ENCODE measurements at regions not wholly inside any gene's neighbourhood (a gene's known extent, or its start where the extent isn't known, plus 50 kb on each side); places are given as distances from the start of the nearest gene placed in this dataset.

DNA sequence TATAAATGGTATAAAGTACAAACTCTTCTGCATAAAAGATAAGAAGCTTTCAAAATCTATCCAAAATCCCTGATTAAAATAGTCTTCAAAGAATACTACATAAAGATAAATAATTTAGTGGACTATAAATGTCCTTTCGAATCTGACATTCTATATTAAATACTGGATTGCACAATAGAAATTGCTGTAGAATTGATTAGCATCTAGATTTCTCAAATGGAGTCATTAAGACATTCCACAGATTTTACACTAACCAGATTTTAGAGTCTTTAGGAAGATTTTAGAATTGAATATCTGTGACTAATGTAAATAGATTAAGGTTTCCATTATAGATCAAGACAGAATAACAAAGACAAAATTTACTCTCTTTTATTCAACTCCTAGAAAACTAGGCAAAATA, 663.9 kb downstream of the STPG2 start:
- Histone ChIP-seq H3K79me2 (ENCODE audit: control insufficient read depth, insufficient read depth, low read length) (no peaks in the 10 kb centered on the region), H2AK5ac (ENCODE audit: low read length) (no peak overlapping the region), H2BK120ac (ENCODE audit: low read depth, low read length) (no peak overlapping the region), H3K9ac (ENCODE audit: low read length) (no peak overlapping the region), H4K5ac (ENCODE audit: low read length) (no peak overlapping the region), H3K18ac (ENCODE audit: low read length) (no peak overlapping the region), H3K27me3 (ENCODE audit: insufficient read depth, low read length, poor library complexity) (no peaks in the 10 kb centered on the region), H2BK5ac (ENCODE audit: low read length) (no peak overlapping the region), H3K36me3 (ENCODE audit: control insufficient read depth, insufficient read depth, low read length) (no peaks in the 10 kb centered on the region), H3K79me1 (ENCODE audit: low read length) (no peaks in the 10 kb centered on the region), H3K4me3 (ENCODE audit: low read length) (no peak overlapping the region), H3K4me2 (ENCODE audit: low read length) (no peak overlapping the region), H2BK15ac (replicated peaks; ENCODE audit: low read depth) (no peak overlapping the region), H4K8ac (ENCODE audit: low read depth, low read length) (no peak overlapping the region), H3K56ac (ENCODE audit: low read length) (no peak overlapping the region), H3K4ac (ENCODE audit: low read depth, low read length) (no peak overlapping the region), H3K27ac (ENCODE audit: low read depth, low read length) (no peak overlapping the region), H3K4me1 (ENCODE audit: control insufficient read depth, low read depth, low read length) (no peaks in the 10 kb centered on the region), H3K23ac (ENCODE audit: low read length) (no peak overlapping the region)
- no peak for DNase-seq
- no CpG with 5 or more reads among the region's 1 CpG for WGBS (ENCODE audit: extremely low coverage, insufficient coverage, low lambda C conversion rate)

GRCh38 chr4:97491856-97492255, 651.4 kb downstream of the STPG2 start:
- Histone ChIP-seq H3K79me1 (ENCODE audit: low read length) (no peaks in the 10 kb centered on the region), H3K4ac (ENCODE audit: low read depth, low read length) (no peak overlapping the region), H3K4me1 (ENCODE audit: control insufficient read depth, low read depth, low read length) (no peaks in the 10 kb centered on the region), H3K4me3 (ENCODE audit: low read length) (no peak overlapping the region), H2BK15ac (replicated peaks; ENCODE audit: low read depth) (no peak overlapping the region), H4K5ac (ENCODE audit: low read length) (no peak overlapping the region), H3K4me2 (ENCODE audit: low read length) (no peak overlapping the region), H2AK5ac (ENCODE audit: low read length) (no peak overlapping the region), H3K23ac (ENCODE audit: low read length) (no peak overlapping the region), H4K8ac (ENCODE audit: low read depth, low read length) (no peak overlapping the region), H3K56ac (ENCODE audit: low read length) (no peak overlapping the region), H3K27me3 (ENCODE audit: insufficient read depth, low read length, poor library complexity) (no peaks in the 10 kb centered on the region), H3K9ac (ENCODE audit: low read length) (no peak overlapping the region), H2BK120ac (ENCODE audit: low read depth, low read length) (no peak overlapping the region), H2BK5ac (ENCODE audit: low read length) (no peak overlapping the region), H3K27ac (ENCODE audit: low read depth, low read length) (no peak overlapping the region), H3K79me2 (ENCODE audit: control insufficient read depth, insufficient read depth, low read length) (no peaks in the 10 kb centered on the region), H3K18ac (ENCODE audit: low read length) (no peak overlapping the region), H3K36me3 (ENCODE audit: control insufficient read depth, insufficient read depth, low read length) (no peaks in the 10 kb centered on the region)
- no CpG with 5 or more reads among the region's 3 CpGs for WGBS (ENCODE audit: extremely low coverage, insufficient coverage, low lambda C conversion rate)
- no peak for DNase-seq

- Histone ChIP-seq H3K4ac (ENCODE audit: low read depth, low read length) (no peak overlapping the region), H3K79me2 (ENCODE audit: control insufficient read depth, insufficient read depth, low read length) (no peaks in the 10 kb centered on the region), H2BK15ac (replicated peaks; ENCODE audit: low read depth) (no peak overlapping the region), H2BK120ac (ENCODE audit: low read depth, low read length) (peak overlapping the region; percentile 45), H3K9ac (ENCODE audit: low read length) (no peak overlapping the region), H3K23ac (ENCODE audit: low read length) (no peak overlapping the region), H3K4me2 (ENCODE audit: low read length) (no peak overlapping the region), H3K27me3 (ENCODE audit: insufficient read depth, low read length, poor library complexity) (no peaks in the 10 kb centered on the region), H3K79me1 (ENCODE audit: low read length) (no peaks in the 10 kb centered on the region), H2AK5ac (ENCODE audit: low read length) (no peak overlapping the region), H3K27ac (ENCODE audit: low read depth, low read length) (no peak overlapping the region), H4K8ac (ENCODE audit: low read depth, low read length) (no peak overlapping the region), H3K4me3 (ENCODE audit: low read length) (no peak overlapping the region), H3K18ac (ENCODE audit: low read length) (peak overlapping the region; percentile 68), H3K56ac (ENCODE audit: low read length) (no peak overlapping the region), H3K4me1 (ENCODE audit: control insufficient read depth, low read depth, low read length) (no peaks in the 10 kb centered on the region), H3K36me3 (ENCODE audit: control insufficient read depth, insufficient read depth, low read length) (no peaks in the 10 kb centered on the region), H4K5ac (ENCODE audit: low read length) (no peak overlapping the region), H2BK5ac (ENCODE audit: low read length) (no peak overlapping the region)
- WGBS (ENCODE audit: extremely low coverage, insufficient coverage, low lambda C conversion rate) = no CpG with 5 or more reads among the region's 1 CpG
- DNase-seq = peak; percentile 40
Observed at GRCh38 chr4:97493815-97494518, 649.3 kb downstream of the STPG2 start.

- H3K4ac ChIP-seq (ENCODE audit: low read depth, low read length) = no peak overlapping the region
- H3K4me2 ChIP-seq (ENCODE audit: low read length) = no peak overlapping the region
- no peak overlapping the region for H2BK15ac ChIP-seq (replicated peaks; ENCODE audit: low read depth)
- H3K18ac ChIP-seq (ENCODE audit: low read length) = no peak overlapping the region
- H3K4me3 ChIP-seq (ENCODE audit: low read length) = no peak overlapping the region
- H3K23ac ChIP-seq (ENCODE audit: low read length) = no peak overlapping the region
- peak; percentile 49 for DNase-seq
- no peaks in the 10 kb centered on the region for H3K79me2 ChIP-seq (ENCODE audit: control insufficient read depth, insufficient read depth, low read length)
- no peak overlapping the region for H3K56ac ChIP-seq (ENCODE audit: low read length)
- H3K9ac ChIP-seq (ENCODE audit: low read length) = no peak overlapping the region
- no peak overlapping the region for H2AK5ac ChIP-seq (ENCODE audit: low read length)
- H3K27me3 ChIP-seq (ENCODE audit: insufficient read depth, low read length, poor library complexity) = no peaks in the 10 kb centered on the region
- H3K36me3 ChIP-seq (ENCODE audit: control insufficient read depth, insufficient read depth, low read length) = no peaks in the 10 kb centered on the region
- no peak overlapping the region for H3K27ac ChIP-seq (ENCODE audit: low read depth, low read length)
- H3K4me1 ChIP-seq (ENCODE audit: control insufficient read depth, low read depth, low read length) = no peaks in the 10 kb centered on the region
- H2BK5ac ChIP-seq (ENCODE audit: low read length) = no peak overlapping the region
- no peaks in the 10 kb centered on the region for H3K79me1 ChIP-seq (ENCODE audit: low read length)
- no peak overlapping the region for H4K8ac ChIP-seq (ENCODE audit: low read depth, low read length)
- WGBS (ENCODE audit: extremely low coverage, insufficient coverage, low lambda C conversion rate) = no CpG with 5 or more reads among the region's 3 CpGs
- no peak overlapping the region for H4K5ac ChIP-seq (ENCODE audit: low read length)
- H2BK120ac ChIP-seq (ENCODE audit: low read depth, low read length) = no peak overlapping the region
Observed at GRCh38 chr4:97496298-97496873, 646.9 kb downstream of the STPG2 start.

- Histone ChIP-seq H2AK5ac (ENCODE audit: low read length) (no peak overlapping the region), H3K79me2 (ENCODE audit: control insufficient read depth, insufficient read depth, low read length) (no peaks in the 10 kb centered on the region), H3K79me1 (ENCODE audit: low read length) (no peaks in the 10 kb centered on the region), H3K56ac (ENCODE audit: low read length) (peak overlapping the region; percentile 59), H3K4me3 (ENCODE audit: low read length) (no peak overlapping the region), H3K27ac (ENCODE audit: low read depth, low read length) (peak overlapping the region; percentile 66), H2BK15ac (replicated peaks; ENCODE audit: low read depth) (no peak overlapping the region), H2BK5ac (ENCODE audit: low read length) (no peak overlapping the region), H4K5ac (ENCODE audit: low read length) (no peak overlapping the region), H2BK120ac (ENCODE audit: low read depth, low read length) (no peak overlapping the region), H3K4ac (ENCODE audit: low read depth, low read length) (no peak overlapping the region), H3K4me2 (ENCODE audit: low read length) (no peak overlapping the region), H3K27me3 (ENCODE audit: insufficient read depth, low read length, poor library complexity) (no peaks in the 10 kb centered on the region), H3K4me1 (ENCODE audit: control insufficient read depth, low read depth, low read length) (no peaks in the 10 kb centered on the region), H3K9ac (ENCODE audit: low read length) (no peak overlapping the region), H3K18ac (ENCODE audit: low read length) (no peak overlapping the region), H4K8ac (ENCODE audit: low read depth, low read length) (no peak overlapping the region), H3K36me3 (ENCODE audit: control insufficient read depth, insufficient read depth, low read length) (no peaks in the 10 kb centered on the region), H3K23ac (ENCODE audit: low read length) (no peak overlapping the region)
- peak; percentile 88 for DNase-seq
- WGBS (ENCODE audit: extremely low coverage, insufficient coverage, low lambda C conversion rate) = no CpG with 5 or more reads among the region's 3 CpGs
Observed at GRCh38 chr4:97498875-97499274, 644.4 kb downstream of the STPG2 start.

DNA sequence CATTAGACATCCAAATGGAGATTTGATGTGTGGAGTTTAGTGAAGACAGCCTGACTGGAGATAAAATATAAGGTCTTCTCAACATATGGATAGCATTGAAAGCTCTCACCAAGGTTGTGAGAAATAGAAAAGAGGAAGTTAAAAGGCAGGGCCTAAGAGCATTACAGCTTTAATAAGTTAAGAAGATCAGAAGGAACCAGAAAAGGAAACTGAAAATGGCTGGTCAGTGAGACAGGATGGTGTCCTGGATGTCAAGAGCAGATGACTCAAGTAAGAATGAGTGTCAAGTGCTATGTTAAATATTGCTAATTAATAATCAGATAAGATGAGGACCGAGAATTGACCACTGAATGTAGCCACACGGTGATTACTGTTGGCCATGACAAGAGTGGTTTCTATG, 642.9 kb downstream of the STPG2 start:
- H3K79me1 ChIP-seq (ENCODE audit: low read length) = no peaks in the 10 kb centered on the region
- H2BK15ac ChIP-seq (replicated peaks; ENCODE audit: low read depth) = no peak overlapping the region
- no peak overlapping the region for H3K18ac ChIP-seq (ENCODE audit: low read length)
- no peak overlapping the region for H2BK5ac ChIP-seq (ENCODE audit: low read length)
- no peak overlapping the region for H3K4ac ChIP-seq (ENCODE audit: low read depth, low read length)
- H2BK120ac ChIP-seq (ENCODE audit: low read depth, low read length) = no peak overlapping the region
- no peaks in the 10 kb centered on the region for H3K79me2 ChIP-seq (ENCODE audit: control insufficient read depth, insufficient read depth, low read length)
- WGBS (ENCODE audit: extremely low coverage, insufficient coverage, low lambda C conversion rate) = no CpG with 5 or more reads among the region's 2 CpGs
- H2AK5ac ChIP-seq (ENCODE audit: low read length) = no peak overlapping the region
- H4K8ac ChIP-seq (ENCODE audit: low read depth, low read length) = no peak overlapping the region
- no peaks in the 10 kb centered on the region for H3K36me3 ChIP-seq (ENCODE audit: control insufficient read depth, insufficient read depth, low read length)
- H3K9ac ChIP-seq (ENCODE audit: low read length) = no peak overlapping the region
- H3K23ac ChIP-seq (ENCODE audit: low read length) = no peak overlapping the region
- no peak overlapping the region for H3K27ac ChIP-seq (ENCODE audit: low read depth, low read length)
- H3K4me1 ChIP-seq (ENCODE audit: control insufficient read depth, low read depth, low read length) = no peaks in the 10 kb centered on the region
- no peak overlapping the region for H3K56ac ChIP-seq (ENCODE audit: low read length)
- no peak overlapping the region for H3K4me2 ChIP-seq (ENCODE audit: low read length)
- H3K4me3 ChIP-seq (ENCODE audit: low read length) = no peak overlapping the region
- no peaks in the 10 kb centered on the region for H3K27me3 ChIP-seq (ENCODE audit: insufficient read depth, low read length, poor library complexity)
- no peak for DNase-seq
- no peak overlapping the region for H4K5ac ChIP-seq (ENCODE audit: low read length)
